ENCODE measurements at regions not wholly inside any gene's neighbourhood (a gene's known extent, or its start where the extent isn't known, plus 50 kb on each side); places are given as distances from the start of the nearest gene placed in this dataset.

- H3K4me3 ChIP-seq (ENCODE audit: low read length), result no peak overlapping the region
- TF ChIP-seq CTCF (IDR thresholded peaks at IDR 0.05; ENCODE audit: insufficient read depth, low read depth, low read length, missing control alignments), result no peak
- no peak for DNase-seq (ENCODE audit: low read depth)
Measured at GRCh38 chr2:172153156-172153555, 50.5 kb upstream of the DLX2 start.

GRCh38 chr2:172153757-172154156 is 51.1 kb upstream of the DLX2 start:
- no peak overlapping the region for H3K4me3 ChIP-seq (ENCODE audit: low read length)
- no peak for DNase-seq (ENCODE audit: low read depth)
- no peak for TF ChIP-seq CTCF (IDR thresholded peaks at IDR 0.05; ENCODE audit: insufficient read depth, low read depth, low read length, missing control alignments)

GRCh38 chr2:172155752-172156151 is 53.1 kb upstream of the DLX2 start:
- no peak overlapping the region for H3K4me3 ChIP-seq (ENCODE audit: low read length)
- no peak for DNase-seq (ENCODE audit: low read depth)
- no peak for TF ChIP-seq CTCF (IDR thresholded peaks at IDR 0.05; ENCODE audit: insufficient read depth, low read depth, low read length, missing control alignments)

- no peak for TF ChIP-seq CTCF (IDR thresholded peaks at IDR 0.05; ENCODE audit: insufficient read depth, low read depth, low read length, missing control alignments)
- no peak for DNase-seq (ENCODE audit: low read depth)
- H3K4me3 ChIP-seq (ENCODE audit: low read length), result no peak overlapping the region
Measured at GRCh38 chr2:172160839-172161238, 58.1 kb upstream of the DLX2 start.

GRCh38 chr2:172162225-172162733 is 59.6 kb upstream of the DLX2 start:
- no peak for DNase-seq (ENCODE audit: low read depth)
- TF ChIP-seq CTCF (IDR thresholded peaks at IDR 0.05; ENCODE audit: insufficient read depth, low read depth, low read length, missing control alignments), result no peak
- no peak overlapping the region for H3K4me3 ChIP-seq (ENCODE audit: low read length)

GRCh38 chr2:172162739-172163336 is 60.1 kb upstream of the DLX2 start:
- DNase-seq (ENCODE audit: low read depth), result no peak
- H3K4me3 ChIP-seq (ENCODE audit: low read length), result no peak overlapping the region
- TF ChIP-seq CTCF (IDR thresholded peaks at IDR 0.05; ENCODE audit: insufficient read depth, low read depth, low read length, missing control alignments), result no peak

GRCh38 chr2:172168917-172169346 is 66.2 kb upstream of the DLX2 start:
- peak; percentile 22 for DNase-seq (ENCODE audit: low read depth)
- no peak for TF ChIP-seq CTCF (IDR thresholded peaks at IDR 0.05; ENCODE audit: insufficient read depth, low read depth, low read length, missing control alignments)
- H3K4me3 ChIP-seq (ENCODE audit: low read length), result no peak overlapping the region
